GM12878 (cell line): ENCODE measurements at regions not wholly inside any gene's neighbourhood (a gene's known extent, or its start where the extent isn't known, plus 50 kb on each side); places are given as distances from the start of the nearest gene placed in this dataset.

ENCODE experiments used
- ATAC-seq: fragments of 200-7000 bp; cut with Tn5 transposase; 3 replicates; pipeline ENCODE4 v1.9.1; 2020; ENCODE audit warnings: mild to moderate bottlenecking, moderate library complexity
- BruUV-seq: library from RNA; stranded (reverse); fragments of 400-500 nt; replicated peaks from 2 replicates; lab custom pipeline; 2021; lab: Mats Ljungman, UMichigan
- CTCF ChIA-PET: fragments of 300-600 bp; sonication (Branson Sonifier 250); formaldehyde crosslinking; extraction: SDS; loops from one replicate; lab custom pipeline; 2021; ENCODE audit warnings: inconsistent platforms; lab: Yijun Ruan, JAX
- POLR2A ChIA-PET: fragments of 350-600 bp; formaldehyde crosslinking; extraction: SDS; loops from one replicate; lab custom pipeline; 2021; ENCODE audit warnings: inconsistent platforms; lab: Charles Lee
- RAD21 ChIA-PET: fragments of 300-600 bp; sonication (Branson Sonifier 250); formaldehyde crosslinking; loops from one replicate; lab custom pipeline; 2023; ENCODE audit warnings: antibody characterized with exemption; ENCODE audit not compliant: unreplicated experiment; lab: Charles Lee
- SMC1A ChIA-PET: fragments of 300-600 bp; sonication (Branson Sonifier 250); formaldehyde crosslinking; loops from one replicate; lab custom pipeline; 2023; ENCODE audit not compliant: unreplicated experiment, uncharacterized antibody; lab: Charles Lee
- DNase-seq: peaks from one replicate; pipeline ENCODE4 v3.0.0-alpha.2; 2011; ENCODE audit warnings: low read depth, low spot score
- FAIRE-seq: peaks from 3 replicates; lab custom pipeline; 2011; peaks lifted over from hg19 to GRCh38; lab: Jason Lieb, UNC
- H2AFZ ChIP-seq: 2 replicates; pipeline ENCODE4 v1.6.0; 2011; ENCODE audit warnings: low read depth, low read length, control low read depth; ENCODE audit not compliant: control insufficient read depth
- H3K27ac ChIP-seq: 2 replicates; pipeline ENCODE4 v1.5.1; 2011; ENCODE audit warnings: control low read depth; ENCODE audit not compliant: control insufficient read depth, insufficient read depth
- H3K27me3 ChIP-seq, 2 experiments: replicated peaks in 1 of 2; 2 replicates each; pipeline versions ENCODE4 v1.6.0 to v1.6.1; 2011; ENCODE audit warnings: low read length in 1 of 2; ENCODE audit not compliant: control insufficient read depth in 2 of 2, insufficient read depth in 2 of 2
- H3K36me3 ChIP-seq, 2 experiments: 2 replicates each; pipeline ENCODE4 v1.5.1; 2011; ENCODE audit warnings: low read length in 1 of 2; ENCODE audit not compliant: control insufficient read depth in 2 of 2, insufficient read depth in 2 of 2
- H3K4me1 ChIP-seq: 2 replicates; pipeline ENCODE4 v1.6.1; 2011; ENCODE audit warnings: mild to moderate bottlenecking, low read length, moderate library complexity, mixed read lengths; ENCODE audit not compliant: control insufficient read depth, insufficient read depth
- H3K4me2 ChIP-seq: 2 replicates; pipeline ENCODE4 v1.6.0; 2011; ENCODE audit warnings: control low read depth; ENCODE audit not compliant: control insufficient read depth, insufficient read depth
- H3K4me3 ChIP-seq: fragments of 200-600 bp; sonication (generic); 2 replicates; pipeline ENCODE4 v1.5.1; 2016
- H3K79me2 ChIP-seq: 2 replicates; pipeline ENCODE4 v1.6.0; 2011; ENCODE audit warnings: low read length; ENCODE audit not compliant: control insufficient read depth, insufficient read depth
- H3K9ac ChIP-seq: 2 replicates; pipeline ENCODE4 v1.8.0; 2011; ENCODE audit warnings: low read length, control low read depth, mixed read lengths; ENCODE audit not compliant: control insufficient read depth, insufficient read depth
- H3K9me3 ChIP-seq: replicated peaks from 3 replicates; pipeline ENCODE4 v1.5.1; 2011; ENCODE audit warnings: mild to moderate bottlenecking, low read length; ENCODE audit not compliant: control insufficient read depth, insufficient read depth
- H4K20me1 ChIP-seq: 2 replicates; pipeline ENCODE4 v1.6.0; 2011; ENCODE audit not compliant: control insufficient read depth, insufficient read depth
- CTCF ChIP-seq, 3 experiments: IDR thresholded peaks in 2 of 3; conservative IDR thresholded peaks in 1 of 3; 2 replicates each; pipeline ENCODE4 v1.5.1; 2011; ENCODE audit warnings: low read depth in 3 of 3, low read length in 3 of 3, mild to moderate bottlenecking in 3 of 3, control low read depth in 2 of 3, moderate library complexity in 2 of 3, inconsistent platforms in 1 of 3, mixed read lengths in 1 of 3; ENCODE audit not compliant: control insufficient read depth in 2 of 3, insufficient read depth in 1 of 3; ENCODE audit errors: extremely low read depth in 1 of 3
- ESRRA ChIP-seq: IDR thresholded peaks from 2 replicates; pipeline ENCODE4 v1.6.1; 2012; ENCODE audit warnings: mild to moderate bottlenecking, low read length, improper control_type of control experiment
- GABPA ChIP-seq: IDR thresholded peaks from 2 replicates; pipeline ENCODE4 v1.6.1; 2014; ENCODE audit warnings: antibody characterized with exemption, low read depth, mild to moderate bottlenecking, inconsistent platforms
- HSF1 ChIP-seq: fragments of 150-350 bp; IDR thresholded peaks from 2 replicates; pipeline ENCODE4 v1.6.1; 2014; ENCODE audit warnings: mild to moderate bottlenecking, low read depth, low read length
- MEF2A ChIP-seq: IDR thresholded peaks from 2 replicates; pipeline ENCODE4 v1.6.1; 2011; ENCODE audit warnings: low read depth, mild to moderate bottlenecking, low read length, moderate library complexity; ENCODE audit not compliant: insufficient read depth
- MEF2B ChIP-seq: fragments of 450-650 bp; IDR thresholded peaks from 2 replicates; pipeline ENCODE4 v1.6.1; 2018; ENCODE audit warnings: mild to moderate bottlenecking, moderate library complexity; ENCODE audit not compliant: partially characterized antibody, poor library complexity, severe bottlenecking
- PBX3 ChIP-seq: IDR thresholded peaks from 2 replicates; pipeline ENCODE4 v1.6.1; 2011; ENCODE audit warnings: mild to moderate bottlenecking, low read depth, low read length, moderate library complexity; ENCODE audit not compliant: insufficient replicate concordance
- POLR2AphosphoS2 ChIP-seq: IDR thresholded peaks from 2 replicates; pipeline ENCODE4 v1.6.1; 2011; ENCODE audit warnings: low read depth, mild to moderate bottlenecking, low read length, improper control_type of control experiment, moderate library complexity
- RAD21 ChIP-seq: IDR thresholded peaks from 2 replicates; pipeline ENCODE4 v1.6.1; 2011; ENCODE audit warnings: mild to moderate bottlenecking, low read depth, low read length, moderate library complexity; ENCODE audit not compliant: insufficient read depth
- RBBP5 ChIP-seq: fragments of 200-600 bp; sonication (generic); conservative IDR thresholded peaks from 2 replicates; pipeline ENCODE4 v1.6.1; 2016
- SIN3A ChIP-seq: IDR thresholded peaks from 2 replicates; pipeline ENCODE4 v1.6.1; 2012; ENCODE audit warnings: low read depth, low read length, improper control_type of control experiment
- SPI1 ChIP-seq: IDR thresholded peaks from 2 replicates; pipeline ENCODE4 v1.6.1; 2011; ENCODE audit warnings: low read depth, mild to moderate bottlenecking, low read length, moderate library complexity, borderline replicate concordance; ENCODE audit not compliant: insufficient read depth
- SRF ChIP-seq, 2 experiments: IDR thresholded peaks; 2 replicates each; pipeline ENCODE4 v1.6.1; 2011; ENCODE audit warnings: low read depth in 2 of 2, low read length in 2 of 2, mild to moderate bottlenecking in 1 of 2, moderate library complexity in 1 of 2
- STAT1 ChIP-seq: fragments of 450-650 bp; conservative IDR thresholded peaks from 2 replicates; pipeline ENCODE4 v1.6.1; 2014; ENCODE audit warnings: antibody characterized with exemption, mild to moderate bottlenecking
- SUPT20H ChIP-seq: IDR thresholded peaks from 2 replicates; pipeline ENCODE4 v1.6.1; 2011; ENCODE audit warnings: low read depth, mild to moderate bottlenecking, low read length, moderate library complexity, borderline replicate concordance; ENCODE audit not compliant: control insufficient read depth
- TCF3 ChIP-seq: IDR thresholded peaks from 2 replicates; pipeline ENCODE4 v1.6.1; 2012; ENCODE audit warnings: low read depth, mild to moderate bottlenecking, low read length, borderline replicate concordance; ENCODE audit not compliant: insufficient read depth
- ZNF24 ChIP-seq: fragments of 450-650 bp; IDR thresholded peaks from 2 replicates; pipeline ENCODE4 v1.6.1; 2017; ENCODE audit warnings: antibody characterized with exemption, mild to moderate bottlenecking
- WGBS: methylation state at CpG from one replicate; pipeline ENCODE4 v1.1.6; 2016; ENCODE audit warnings: low lambda C conversion rate; ENCODE audit not compliant: insufficient replicate concordance, insufficient coverage; ENCODE audit errors: missing lambda C conversion rate; 5-methylcytosine and 5-hydroxymethylcytosine counted together
- in situ Hi-C: fragments of 300-500 bp; cut with MboI; formaldehyde crosslinking; loops from 9 replicates; pipeline ENCODE4 v1.14.3; 2018; ENCODE audit warnings: mixed read lengths
- intact Hi-C: fragments of 100-400 bp; cut with micrococcal nuclease; formaldehyde crosslinking; loops from one replicate; pipeline ENCODE4 v1.14.2; 2022; ENCODE audit not compliant: unreplicated experiment

- WGBS, result 76% methylated on average over 12 of the region's 12 CpGs
- POLR2A ChIA-PET, result no interaction called here
- H3K4me1 ChIP-seq, result peaks cover 5% of the 10 kb centered on the region
- intact Hi-C loops, result no loop called here
- CTCF ChIA-PET, result no interaction called here
- DNase-seq, result no peak
- no peak overlapping the region for H3K27ac ChIP-seq
- H2AFZ ChIP-seq, result no peak overlapping the region
- no peaks in the 10 kb centered on the region for H3K79me2 ChIP-seq
- SMC1A ChIA-PET, result interaction anchor here (1.3 kb wide), 1 partner anchor 42 kb away, joined by 3 read pairs; no protein-coding TSS in a partner anchor
- H3K4me2 ChIP-seq, result no peak overlapping the region
- H3K9ac ChIP-seq, result no peak overlapping the region
- no peaks in the 10 kb centered on the region for H3K36me3 ChIP-seq
- TF ChIP-seq RBBP5 (no peak), SUPT20H (no peak), CTCF (IDR thresholded peaks at IDR 0.05 in 2 of 3, conservative IDR thresholded peaks at IDR 0.05 in 1 of 3; ENCODE audit: control insufficient read depth in 2 of 3, extremely low read depth in 1 of 3, insufficient read depth in 1 of 3, low read depth in 3 of 3, low read length in 3 of 3) (peak; percentile 37 to 79 (median 52); a peak in 5 of 6 replicates), STAT1 (no peak), MEF2A (no peak), SRF (IDR thresholded peaks at IDR 0.05; ENCODE audit: low read depth in 2 of 2, low read length in 2 of 2) (no peak), MEF2B (no peak), RAD21 (peak; percentile 44; the same call in 1 of the 2 replicates), TCF3 (no peak), HSF1 (no peak), GABPA (no peak), ZNF24 (no peak), POLR2AphosphoS2 (no peak), ESRRA (no peak), SIN3A (no peak), PBX3 (no peak), SPI1 (peak; percentile 90)
- no peaks in the 10 kb centered on the region for H3K9me3 ChIP-seq
- BruUV-seq, result no TSS peak
- in situ Hi-C loops, result no loop called here
- H3K27me3 ChIP-seq, result no peaks in the 10 kb centered on the region; a peak in 1 of 4 replicates
- peak; percentile 70 for ATAC-seq
- no peaks in the 10 kb centered on the region for H4K20me1 ChIP-seq
- H3K4me3 ChIP-seq, result no peak overlapping the region
- RAD21 ChIA-PET, result no interaction called here
- FAIRE-seq, result no peak
These were observed 180.5 kb upstream of the PRSS58 start for GRCh38 chr7:142438235-142438922.
